Activated CD8-positive, alpha-beta T cell treated with anti-CD3 and anti-CD28 coated beads, Interleukin-2, amount 10 ng/mL, durations not matched to agents 7 days and 5 days (primary cell): ENCODE measurements at regions not wholly inside any gene's neighbourhood (a gene's known extent, or its start where the extent isn't known, plus 50 kb on each side); places are given as distances from the start of the nearest gene placed in this dataset.

Experiments used
- ATAC-seq: fragments of 150-1000 bp; cut with Tn5 transposase; one replicate; pipeline ENCODE4 v1.10.0; 2021; ENCODE audit warnings: moderate library complexity
- CTCF ChIA-PET: fragments of 350-600 bp; sonication (Branson Sonifier 250); formaldehyde crosslinking; loops from one replicate; lab custom pipeline; 2021; ENCODE audit warnings: antibody characterized with exemption; lab: Charles Lee
- POLR2A ChIA-PET: fragments of 350-600 bp; sonication (Branson Sonifier 250); formaldehyde crosslinking; loops from one replicate; lab custom pipeline; 2021; ENCODE audit warnings: antibody characterized with exemption; lab: Charles Lee
- DNase-seq: peaks from one replicate; pipeline ENCODE4 v3.0.0-alpha.2; 2020
- H3K27ac Mint-ChIP-seq: one replicate; pipeline ENCODE4 v1.8.0; 2021; ENCODE audit warnings: mild to moderate bottlenecking, mixed read lengths
- H3K27me3 Mint-ChIP-seq: one replicate; pipeline ENCODE4 v1.8.0; 2021; ENCODE audit warnings: low read depth, mixed read lengths
- H3K36me3 Mint-ChIP-seq: one replicate; pipeline ENCODE4 v1.8.0; 2021; ENCODE audit warnings: low read depth, mixed read lengths
- H3K4me1 Mint-ChIP-seq: one replicate; pipeline ENCODE4 v1.8.0; 2021; ENCODE audit warnings: low read depth, mixed read lengths
- H3K4me3 Mint-ChIP-seq: one replicate; pipeline ENCODE4 v1.8.0; 2021; ENCODE audit warnings: mild to moderate bottlenecking, mixed read lengths
- H3K9me3 Mint-ChIP-seq: one replicate; pipeline ENCODE4 v1.8.0; 2022; ENCODE audit warnings: mixed read lengths; ENCODE audit not compliant: insufficient read depth

DNA sequence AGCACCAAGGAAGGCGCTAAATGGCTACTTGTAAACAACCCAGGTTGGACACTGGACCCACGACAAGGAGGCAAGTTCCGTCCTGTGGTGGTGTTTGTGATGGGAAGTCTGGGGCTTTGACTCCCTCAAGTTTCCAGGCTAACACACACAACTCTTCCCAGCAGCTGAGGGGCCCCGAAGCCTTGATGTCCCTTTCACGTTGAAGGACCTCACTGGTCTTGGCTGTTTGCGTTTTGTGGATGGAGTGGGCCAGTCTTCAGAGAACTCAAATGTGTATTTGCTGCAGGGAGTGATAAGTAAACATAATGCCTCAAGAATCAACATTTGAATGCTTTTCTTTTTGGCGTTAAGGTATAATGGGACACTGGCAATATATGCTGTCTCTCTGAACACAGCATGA, 199.2 kb downstream of the TM9SF2 start:
- DNase-seq: no peak
- Mint-ChIP-seq H3K4me3 (no peak overlapping the region), H3K27ac (no peak overlapping the region), H3K36me3 (no peaks in the 10 kb centered on the region), H3K27me3 (no peaks in the 10 kb centered on the region), H3K4me1 (peaks cover 3% of the 10 kb centered on the region), H3K9me3 (no peaks in the 10 kb centered on the region)
- ChIA-PET POLR2A (no interaction called here), CTCF (no interaction called here)
- ATAC-seq: no peak

DNA sequence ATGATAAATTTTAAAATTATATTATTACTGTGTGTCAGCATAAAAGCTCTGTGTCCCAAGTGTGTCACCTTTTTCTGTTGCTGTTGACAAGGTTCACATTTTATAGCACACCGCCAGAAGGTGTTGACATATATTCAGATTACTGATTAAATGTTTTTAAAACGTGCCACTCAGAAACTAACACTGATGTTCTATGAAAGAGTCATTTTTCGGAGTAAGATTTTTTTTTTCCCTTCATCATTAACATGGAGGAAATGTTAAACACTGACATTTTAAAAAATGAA, 197.5 kb downstream of the TM9SF2 start:
- no peak for DNase-seq
- Mint-ChIP-seq H3K4me3 (no peak overlapping the region), H3K27me3 (no peaks in the 10 kb centered on the region), H3K4me1 (peaks cover 3% of the 10 kb centered on the region), H3K27ac (no peak overlapping the region), H3K36me3 (no peaks in the 10 kb centered on the region), H3K9me3 (no peaks in the 10 kb centered on the region)
- ChIA-PET CTCF (no interaction called here), POLR2A (no interaction called here)
- ATAC-seq: no peak

DNA sequence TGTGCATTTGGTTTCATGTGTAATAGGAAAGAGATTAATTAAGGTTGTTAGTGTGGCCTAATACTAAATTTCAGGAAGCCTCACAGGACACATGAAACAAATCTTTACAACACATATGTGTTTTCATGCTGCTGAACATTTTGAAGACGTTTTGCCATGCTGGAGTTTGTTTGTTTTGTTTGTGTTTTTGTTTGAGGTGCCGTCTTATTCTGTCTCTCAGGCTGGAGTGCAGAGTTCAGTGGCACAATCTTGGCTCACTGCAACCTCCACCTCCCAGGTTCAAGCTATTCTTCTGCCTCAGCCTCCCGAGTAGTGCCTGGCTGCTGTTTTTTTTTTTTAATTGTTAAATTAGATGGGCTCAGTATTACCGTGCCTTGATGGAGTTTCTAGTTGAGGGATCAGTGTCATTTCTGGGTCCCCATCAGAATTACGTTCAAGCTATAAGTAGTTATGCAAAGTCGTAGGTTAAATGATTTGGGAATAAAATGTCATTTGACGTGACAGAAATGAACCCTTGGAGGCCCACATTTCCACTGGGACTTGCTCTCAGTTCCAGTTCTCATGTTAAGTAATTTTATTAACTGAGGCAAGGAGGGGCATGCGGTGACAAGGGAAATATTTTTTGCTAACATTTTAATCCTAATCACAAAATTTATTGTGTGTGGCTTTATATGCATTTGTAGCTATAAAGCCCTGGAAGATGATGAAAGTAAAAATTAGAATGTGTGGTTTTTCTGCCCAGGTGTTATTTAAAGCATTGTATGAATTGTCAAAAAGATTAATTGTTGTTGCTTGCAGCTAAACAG, 196.9 kb downstream of the TM9SF2 start:
- Mint-ChIP-seq H3K27me3 (no peaks in the 10 kb centered on the region), H3K27ac (no peak overlapping the region), H3K4me1 (peaks cover 3% of the 10 kb centered on the region), H3K36me3 (no peaks in the 10 kb centered on the region), H3K9me3 (no peaks in the 10 kb centered on the region), H3K4me3 (no peak overlapping the region)
- ChIA-PET POLR2A (no interaction called here), CTCF (no interaction called here)
- ATAC-seq: no peak
- no peak for DNase-seq

DNA sequence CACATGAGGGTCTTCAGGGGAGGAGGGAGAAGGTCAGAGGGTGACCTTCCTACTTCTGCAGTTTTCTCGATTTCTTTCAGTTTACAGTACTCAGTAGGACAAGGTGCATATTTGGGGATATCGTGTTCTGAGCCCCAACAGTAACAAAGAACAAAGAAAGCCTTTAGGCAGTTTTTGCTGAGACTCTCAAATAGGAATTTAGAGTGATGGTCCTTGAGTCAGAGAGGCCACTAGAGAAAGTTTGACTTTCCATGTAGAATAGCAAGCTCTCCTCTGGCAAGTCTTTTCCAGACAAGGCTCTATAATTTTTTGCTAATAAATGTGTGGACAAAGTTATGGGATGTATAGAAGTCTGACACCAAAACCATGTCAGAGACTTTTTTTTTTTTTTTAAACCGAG, 194.6 kb downstream of the TM9SF2 start:
- CTCF ChIA-PET: no interaction called here
- Mint-ChIP-seq H3K36me3 (no peaks in the 10 kb centered on the region), H3K4me1 (peaks cover 1% of the 10 kb centered on the region), H3K27ac (no peak overlapping the region), H3K9me3 (no peaks in the 10 kb centered on the region), H3K27me3 (no peaks in the 10 kb centered on the region), H3K4me3 (no peak overlapping the region)
- POLR2A ChIA-PET: no interaction called here
- ATAC-seq (no peak), DNase-seq (no peak)

DNA sequence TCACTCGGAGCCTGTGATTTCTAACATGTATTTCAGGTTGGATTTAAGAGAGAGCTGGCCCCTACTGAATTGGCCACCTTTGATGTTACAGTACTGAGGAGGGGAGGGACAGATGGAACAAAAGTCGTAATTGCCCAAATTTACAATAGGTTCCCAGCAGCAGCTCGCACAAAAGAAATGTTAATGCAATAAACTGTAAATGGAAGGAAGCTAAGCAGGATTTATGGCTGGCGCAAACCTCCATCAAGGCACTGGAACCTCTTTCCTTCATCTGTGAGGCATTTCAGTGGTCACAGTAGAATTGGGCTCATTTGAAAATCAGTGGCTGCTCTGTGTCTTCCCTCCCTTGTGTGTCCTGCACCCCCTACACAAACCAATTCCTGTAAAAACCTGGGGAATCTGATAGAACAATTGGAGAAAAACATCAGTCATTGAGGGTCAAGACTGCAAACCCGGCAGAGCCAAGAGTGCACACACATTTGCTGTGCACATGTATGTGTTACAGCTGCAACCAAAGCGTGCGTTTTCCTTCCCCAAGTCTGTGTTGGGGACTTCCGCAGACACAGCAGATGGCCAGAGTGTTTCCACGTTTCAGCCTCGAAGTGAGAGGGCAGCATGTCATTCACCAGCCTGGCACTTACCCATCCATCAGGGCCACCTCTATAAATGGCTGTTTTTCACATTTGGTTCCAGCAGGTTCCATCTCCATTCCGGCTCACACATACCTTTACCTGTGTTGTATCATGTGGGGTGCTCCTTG, 192.8 kb downstream of the TM9SF2 start:
- no peaks in the 10 kb centered on the region for H3K4me1 Mint-ChIP-seq
- no peak overlapping the region for H3K4me3 Mint-ChIP-seq
- H3K36me3 Mint-ChIP-seq: no peaks in the 10 kb centered on the region
- no peak for ATAC-seq
- CTCF ChIA-PET: no interaction called here
- H3K27ac Mint-ChIP-seq: no peak overlapping the region
- no peaks in the 10 kb centered on the region for H3K9me3 Mint-ChIP-seq
- no peak for DNase-seq
- H3K27me3 Mint-ChIP-seq: peaks cover 2% of the 10 kb centered on the region
- POLR2A ChIA-PET: no interaction called here

DNA sequence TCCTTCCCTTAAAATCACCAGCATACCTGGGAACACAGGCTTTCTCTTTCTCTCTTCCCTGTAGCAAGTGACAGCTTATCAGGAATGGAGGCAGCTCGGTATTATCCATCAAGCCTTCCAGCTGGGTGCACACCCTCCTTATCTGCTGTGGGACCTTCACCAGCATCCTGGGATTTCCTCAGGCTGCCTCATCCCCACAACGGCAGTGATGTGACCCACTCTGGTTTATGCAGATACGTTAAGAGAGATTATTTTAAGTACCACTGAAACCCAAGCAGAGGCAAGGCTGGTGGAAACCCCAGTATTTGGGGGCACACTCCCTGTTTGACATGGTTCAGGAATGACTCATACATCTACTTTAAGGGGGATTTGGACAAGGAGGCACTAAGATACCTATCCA, 192.1 kb downstream of the TM9SF2 start:
- Mint-ChIP-seq H3K4me1 (no peaks in the 10 kb centered on the region), H3K27me3 (peaks cover 3% of the 10 kb centered on the region), H3K9me3 (no peaks in the 10 kb centered on the region), H3K36me3 (no peaks in the 10 kb centered on the region), H3K27ac (no peak overlapping the region), H3K4me3 (no peak overlapping the region)
- CTCF ChIA-PET: no interaction called here
- DNase-seq (no peak), ATAC-seq (no peak)
- POLR2A ChIA-PET: interaction anchor here (0.7 kb wide), 1 partner anchor 1060 kb away, joined by 3 read pairs; no protein-coding TSS in a partner anchor

DNA sequence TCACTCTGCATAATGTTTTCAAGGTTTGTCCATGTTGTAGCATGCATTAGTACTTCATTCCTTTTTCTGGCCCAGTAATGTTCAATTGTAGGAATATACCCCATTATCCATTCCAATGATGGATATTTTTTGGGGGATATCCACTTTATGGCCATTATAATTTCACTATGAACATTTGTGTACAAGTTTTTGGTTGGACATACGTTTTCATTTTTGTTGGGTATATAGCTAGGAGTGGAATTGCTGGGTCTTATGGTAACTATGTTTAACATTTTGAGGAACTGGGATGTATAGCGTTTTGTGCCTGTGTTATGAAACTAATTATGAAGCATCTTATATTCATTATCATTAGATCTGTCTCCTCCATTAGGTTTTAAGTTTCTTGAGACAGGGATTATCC, 191.6 kb downstream of the TM9SF2 start:
- Mint-ChIP-seq H3K4me3 (no peak overlapping the region), H3K27me3 (peaks cover 3% of the 10 kb centered on the region), H3K9me3 (no peaks in the 10 kb centered on the region), H3K27ac (no peak overlapping the region), H3K36me3 (no peaks in the 10 kb centered on the region), H3K4me1 (no peaks in the 10 kb centered on the region)
- DNase-seq: no peak
- POLR2A ChIA-PET: interaction anchor here (0.7 kb wide), 1 partner anchor 1061 kb away, joined by 3 read pairs; no protein-coding TSS in a partner anchor
- ATAC-seq: no peak
- CTCF ChIA-PET: no interaction called here

DNA sequence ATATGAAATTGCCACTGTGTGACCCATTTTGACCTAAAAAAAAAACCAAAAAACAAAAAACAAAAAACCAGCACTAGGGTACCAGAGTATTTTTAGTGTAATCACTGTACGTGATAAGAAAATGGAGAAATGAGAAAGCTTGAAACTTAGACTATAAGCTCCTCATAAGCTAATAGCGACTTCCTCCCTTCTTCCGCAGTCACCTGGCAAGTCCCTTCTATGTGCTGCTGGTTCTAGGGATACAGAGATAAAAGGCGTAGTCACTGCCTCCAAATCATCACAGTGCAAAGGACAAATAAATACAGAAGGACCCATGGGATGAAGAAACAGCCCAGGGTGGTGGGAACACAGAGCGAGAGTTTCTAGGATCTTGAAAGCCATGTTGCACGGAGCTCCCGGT, 190.3 kb downstream of the TM9SF2 start:
- H3K9me3 Mint-ChIP-seq: no peaks in the 10 kb centered on the region
- ChIA-PET CTCF (no interaction called here), POLR2A (no interaction called here)
- DNase-seq (no peak), ATAC-seq (no peak)
- H3K4me1 Mint-ChIP-seq: no peaks in the 10 kb centered on the region
- no peak overlapping the region for H3K27ac Mint-ChIP-seq
- H3K4me3 Mint-ChIP-seq: no peak overlapping the region
- no peaks in the 10 kb centered on the region for H3K36me3 Mint-ChIP-seq
- peaks cover 3% of the 10 kb centered on the region for H3K27me3 Mint-ChIP-seq

DNA sequence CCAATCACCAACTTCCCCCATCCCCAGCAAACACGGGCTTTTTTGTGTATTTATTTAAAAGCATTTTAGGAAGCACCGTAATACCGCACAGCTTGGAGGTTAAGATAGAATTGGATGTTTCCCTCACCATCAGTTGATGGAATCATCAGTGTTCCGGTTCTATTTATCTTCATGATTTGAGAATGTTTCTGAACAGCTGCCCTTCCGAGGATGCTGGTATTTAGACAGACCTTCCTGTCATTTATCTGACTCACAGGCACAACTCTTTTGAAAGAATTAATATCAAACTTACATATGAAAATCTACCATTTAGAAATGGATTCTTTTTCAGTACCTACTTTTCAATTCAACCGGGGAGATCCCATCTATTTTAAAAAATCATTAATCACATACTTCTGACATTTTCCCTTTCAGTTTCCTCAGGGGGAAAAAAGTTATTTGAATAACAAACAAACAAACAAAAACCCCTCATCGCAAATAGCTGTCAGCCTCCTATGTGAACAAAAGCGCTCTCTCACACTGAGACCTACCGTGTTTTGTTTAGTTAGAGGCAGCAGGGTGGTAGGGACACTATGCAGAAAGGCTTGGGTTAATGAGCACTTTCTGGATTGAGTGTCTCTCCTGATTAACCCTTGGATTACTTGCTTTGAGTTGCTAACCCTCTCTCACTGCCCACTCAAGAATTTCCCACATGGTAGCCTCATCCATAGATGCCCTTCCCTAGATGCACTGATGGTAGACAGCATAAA, 189.3 kb downstream of the TM9SF2 start:
- ChIA-PET CTCF (no interaction called here), POLR2A (no interaction called here)
- no peaks in the 10 kb centered on the region for H3K36me3 Mint-ChIP-seq
- H3K4me1 Mint-ChIP-seq: no peaks in the 10 kb centered on the region
- peaks cover 3% of the 10 kb centered on the region for H3K27me3 Mint-ChIP-seq
- DNase-seq (no peak), ATAC-seq (no peak)
- no peak overlapping the region for H3K27ac Mint-ChIP-seq
- no peaks in the 10 kb centered on the region for H3K9me3 Mint-ChIP-seq
- no peak overlapping the region for H3K4me3 Mint-ChIP-seq

DNA sequence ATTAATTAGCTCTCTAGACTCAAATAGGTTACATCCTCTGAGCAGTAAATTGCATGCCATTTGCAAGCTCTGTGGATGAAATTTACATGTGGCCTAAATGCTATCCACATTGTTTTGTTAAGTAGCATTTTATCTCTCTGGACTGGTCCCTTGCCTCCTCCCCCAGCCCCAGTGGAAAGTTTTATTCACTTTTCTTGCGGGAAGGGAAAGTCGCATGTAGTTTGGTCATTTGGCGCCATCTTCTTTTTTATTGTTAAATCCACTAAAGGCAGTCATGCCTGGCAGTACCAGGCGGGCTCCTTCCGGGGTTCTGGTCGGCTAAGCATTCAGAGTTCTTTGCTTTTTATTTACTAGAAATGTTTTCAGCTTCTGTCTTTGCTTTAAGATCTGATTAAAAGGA, 188.7 kb downstream of the TM9SF2 start:
- no peak for ATAC-seq
- ChIA-PET POLR2A (no interaction called here), CTCF (no interaction called here)

DNA sequence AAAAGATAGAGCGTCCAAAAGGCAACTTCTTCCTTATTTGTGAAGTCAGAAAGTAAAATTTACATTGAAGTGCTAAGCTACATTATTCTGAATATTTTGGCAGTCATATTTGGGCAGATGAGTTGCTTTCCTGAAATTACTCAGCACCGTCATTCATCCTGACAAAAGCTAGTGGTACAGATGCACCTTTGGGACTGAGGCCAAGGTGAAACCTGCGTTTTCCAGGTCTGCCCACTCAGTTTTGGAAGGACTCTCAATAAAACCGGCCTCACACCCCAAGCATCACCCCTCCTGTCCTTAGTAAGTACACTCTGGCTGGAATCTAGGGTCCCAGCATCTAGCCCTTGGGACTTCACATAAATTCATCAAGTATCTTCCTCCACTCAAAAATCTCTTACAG, 187.5 kb downstream of the TM9SF2 start:
- ChIA-PET POLR2A (no interaction called here), CTCF (no interaction called here)
- Mint-ChIP-seq H3K36me3 (no peaks in the 10 kb centered on the region), H3K4me3 (no peak overlapping the region), H3K27ac (no peak overlapping the region), H3K4me1 (no peaks in the 10 kb centered on the region), H3K9me3 (no peaks in the 10 kb centered on the region), H3K27me3 (peaks cover 3% of the 10 kb centered on the region)
- no peak for ATAC-seq
- no peak for DNase-seq

More for the DNA sequence above, 188.7 kb downstream of the TM9SF2 start:
- no peak for DNase-seq
- no peak overlapping the region for H3K27ac Mint-ChIP-seq
- peaks cover 3% of the 10 kb centered on the region for H3K27me3 Mint-ChIP-seq
- no peaks in the 10 kb centered on the region for H3K9me3 Mint-ChIP-seq
- H3K4me1 Mint-ChIP-seq: no peaks in the 10 kb centered on the region
- H3K36me3 Mint-ChIP-seq: no peaks in the 10 kb centered on the region
- H3K4me3 Mint-ChIP-seq: no peak overlapping the region
